Activated effector memory CD4-positive, alpha-beta T cell treated with anti-CD3 and anti-CD28 coated beads, Interleukin-2, amount 50 U/mL, for 16 hours (primary cell): ENCODE measurements at regions not wholly inside any gene's neighbourhood (a gene's known extent, or its start where the extent isn't known, plus 50 kb on each side); places are given as distances from the start of the nearest gene placed in this dataset.
"Not testable (repeated sequence)": the region's sequence is repeated elsewhere in the genome, so short reads cannot be mapped to it uniquely, and the experiment has no call there.

Experiments used
- DNase-seq: peaks from one replicate; pipeline ENCODE4 v3.0.0-alpha.2; 2020

DNA sequence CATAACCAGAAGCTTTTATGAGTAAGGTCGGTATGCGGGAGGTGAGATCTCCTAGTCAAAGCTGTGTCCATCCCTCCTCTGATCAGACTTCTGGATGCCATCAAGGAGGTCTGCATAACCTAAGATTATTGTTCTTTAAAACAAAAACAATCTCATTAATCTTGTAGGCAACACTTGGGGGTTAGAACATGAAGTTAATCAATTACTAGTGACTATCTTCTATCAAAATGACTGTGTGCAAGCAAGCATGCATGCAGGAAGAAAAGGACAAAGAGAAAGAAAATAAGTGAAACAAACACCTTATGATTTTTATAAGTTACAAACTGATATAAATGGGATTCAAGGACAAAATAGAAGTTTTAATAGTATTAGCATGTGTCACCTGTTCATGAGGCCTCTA is 2435.9 kb upstream of the PCDH20 start:
- DNase-seq, result no peak

DNA sequence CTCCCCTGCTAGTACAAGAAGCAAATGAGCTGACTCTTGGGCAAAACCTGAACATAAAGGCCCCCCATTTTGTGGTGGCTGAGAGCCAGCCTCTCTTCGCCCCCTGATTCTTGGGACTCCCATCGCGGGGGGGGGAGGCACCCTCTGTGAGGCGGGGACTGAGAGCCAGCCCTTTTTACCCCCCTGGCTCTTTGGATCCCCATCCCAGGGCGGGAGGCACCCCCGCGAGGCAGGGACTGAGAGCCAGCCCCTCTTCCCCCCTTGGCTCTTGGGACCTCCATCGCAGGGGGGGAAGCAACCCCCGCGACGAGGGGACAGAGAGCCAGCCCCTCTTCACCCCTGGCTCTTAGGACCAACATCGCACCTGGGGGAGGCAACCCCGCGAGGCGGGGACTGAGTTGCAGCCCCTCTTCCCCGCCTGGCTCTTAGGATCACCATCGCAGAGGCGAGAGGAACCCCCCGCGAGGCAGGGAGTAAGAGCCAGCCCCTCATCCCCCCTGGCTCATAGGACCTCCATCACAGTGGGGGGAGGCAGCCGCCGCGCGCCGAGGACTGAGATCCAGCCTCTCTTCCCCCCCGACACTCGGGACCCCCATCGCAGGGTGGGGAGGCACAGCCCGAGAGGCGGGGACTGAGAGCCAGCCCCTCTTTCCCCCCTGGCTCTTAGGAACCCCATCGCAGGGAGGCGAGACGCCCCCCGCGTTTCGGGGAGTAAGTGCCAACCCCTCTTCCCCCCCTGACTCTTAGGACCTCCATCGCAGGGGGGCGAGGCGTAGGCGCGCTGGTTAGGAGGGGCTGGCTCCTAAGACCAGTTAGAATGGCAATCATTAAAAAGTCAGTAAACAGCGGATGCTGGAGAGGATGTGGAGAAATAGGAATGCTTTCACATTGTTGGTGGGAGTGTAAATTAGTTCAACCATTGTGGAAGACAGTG is 2428.4 kb upstream of the PCDH20 start:
- DNase-seq, result no peak

- no peak for DNase-seq
Measured at GRCh38 chr13:63842102-63842501, 2426.5 kb upstream of the PCDH20 start.

DNA sequence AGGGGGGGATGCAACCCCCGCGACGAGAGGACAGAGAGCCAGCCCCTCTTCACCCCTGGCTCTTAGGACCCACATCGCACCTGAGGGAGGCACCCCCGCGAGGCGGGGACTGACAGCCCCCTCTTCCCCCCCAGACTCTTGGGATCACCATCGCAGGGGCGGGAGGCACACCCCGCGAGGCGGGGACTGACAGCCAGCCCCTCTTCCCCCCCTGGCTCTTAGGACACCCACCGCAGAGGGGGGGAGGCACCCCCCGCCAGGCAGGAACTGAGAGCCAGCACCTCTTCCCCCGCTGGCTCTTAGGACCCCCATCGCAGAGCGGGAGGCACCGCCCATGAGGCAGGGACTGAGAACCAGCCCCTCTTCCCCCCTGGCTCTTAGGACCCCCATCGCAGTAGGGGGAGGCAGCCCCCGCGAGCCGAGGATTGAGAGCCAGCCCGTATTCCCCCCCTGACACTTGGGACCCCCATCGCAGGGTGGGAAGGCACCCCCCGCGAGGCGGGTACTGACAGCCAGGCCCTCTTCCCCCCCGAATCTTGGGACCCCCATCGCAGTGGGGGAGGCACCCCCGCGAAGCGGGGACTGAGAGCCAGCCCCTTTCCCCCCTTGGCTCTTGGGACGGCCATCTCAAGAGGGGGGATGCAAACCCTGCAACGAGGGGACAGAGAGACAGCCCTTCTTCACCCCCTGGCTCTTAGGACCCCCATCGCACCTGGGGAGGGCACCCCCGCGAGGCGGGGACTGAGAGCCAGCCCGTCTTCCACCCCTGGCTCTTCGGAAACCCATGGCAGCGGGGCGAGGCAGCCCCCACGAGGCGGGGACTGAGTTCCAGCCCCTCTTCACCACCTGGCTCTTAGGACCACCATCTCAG is 2425.1 kb upstream of the PCDH20 start:
- no peak for DNase-seq

GRCh38 chr13:63838366-63839110 is 2422.9 kb upstream of the PCDH20 start:
- no peak for DNase-seq

- DNase-seq, result not testable (repeated sequence)
Measured at GRCh38 chr13:63837701-63838100, 2422.1 kb upstream of the PCDH20 start.

DNA sequence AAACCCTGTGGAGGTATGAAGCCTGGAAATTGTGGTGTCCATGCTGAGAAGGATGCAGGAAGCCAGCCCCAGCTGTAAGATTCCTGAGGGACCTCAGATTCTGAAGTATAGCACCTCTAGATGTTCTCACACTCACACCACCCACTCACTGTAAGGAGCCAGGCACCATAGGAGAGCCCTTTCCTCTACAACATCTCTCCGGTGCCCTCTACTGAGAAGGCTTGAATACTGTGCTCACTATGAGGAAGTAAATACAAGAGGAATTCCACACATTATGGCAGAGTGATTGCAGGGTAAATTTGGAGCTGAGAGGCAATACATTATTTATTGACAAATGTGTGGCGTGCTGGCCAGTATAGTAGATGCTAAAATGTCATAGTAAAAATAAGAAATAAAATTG is 2414.0 kb upstream of the PCDH20 start:
- not testable (repeated sequence) for DNase-seq

DNA sequence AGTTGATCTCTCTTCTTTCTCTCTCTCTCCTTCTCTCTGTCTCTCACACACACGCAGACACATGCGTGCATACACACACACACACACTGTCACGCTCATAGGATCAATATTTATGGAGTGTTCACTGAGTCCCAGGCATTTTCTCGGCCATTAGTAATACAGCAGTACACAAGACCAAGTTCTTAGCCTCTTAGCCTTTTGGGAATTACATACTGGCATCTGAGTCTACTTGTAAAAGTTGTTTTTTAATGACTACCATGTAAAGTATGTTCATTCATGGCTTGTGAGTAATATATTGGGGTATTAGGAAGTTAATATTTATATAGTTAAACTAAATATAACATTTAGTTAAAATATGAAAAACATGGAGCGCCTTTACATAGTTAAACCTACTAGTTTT is 2406.1 kb upstream of the PCDH20 start:
- DNase-seq, result not testable (repeated sequence)

- not testable (repeated sequence) for DNase-seq
Measured at GRCh38 chr13:63811428-63812004, 2395.9 kb upstream of the PCDH20 start.

DNA sequence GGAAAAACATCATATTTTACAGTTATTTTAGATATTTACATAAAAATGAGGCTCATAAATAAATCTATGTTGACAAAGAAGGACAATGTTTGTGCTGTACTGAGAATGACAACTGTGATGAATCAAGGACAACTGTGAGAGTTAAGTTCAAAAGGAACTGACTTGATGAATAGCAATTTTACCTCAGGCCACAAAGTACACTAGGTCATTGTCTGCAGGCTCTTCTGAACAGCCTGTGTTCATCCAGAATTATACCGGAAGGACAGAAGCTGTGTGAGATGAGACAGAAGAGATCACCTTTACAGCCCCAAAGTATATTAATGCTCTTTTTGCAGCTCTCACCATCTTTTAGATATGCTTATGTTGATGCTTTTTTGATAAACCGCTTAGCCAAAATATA is 2375.5 kb upstream of the PCDH20 start:
- not testable (repeated sequence) for DNase-seq

GRCh38 chr13:63774133-63774532 is 2358.5 kb upstream of the PCDH20 start:
- DNase-seq, result no peak

DNA sequence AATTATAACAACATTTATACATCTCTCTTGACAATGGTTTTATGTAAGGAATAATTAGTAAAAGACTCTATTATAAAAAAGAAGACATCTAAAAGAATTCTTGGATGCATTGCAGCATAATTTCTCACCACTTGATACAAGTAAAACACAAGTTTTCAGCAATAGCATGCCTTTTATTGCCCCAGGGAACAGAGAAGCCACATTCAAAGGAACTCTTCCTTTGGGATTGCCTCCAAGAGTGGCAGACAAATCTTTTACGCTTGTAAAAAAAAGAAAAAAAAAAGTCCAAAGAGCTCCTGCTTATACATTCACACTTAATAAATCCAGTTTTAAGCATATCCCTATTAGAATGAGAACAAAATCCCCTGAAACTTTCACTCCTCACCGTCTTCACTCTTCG is 2357.8 kb upstream of the PCDH20 start:
- DNase-seq, result no peak

GRCh38 chr13:63757683-63758082 is 2342.0 kb upstream of the PCDH20 start:
- DNase-seq, result not testable (repeated sequence)

GRCh38 chr13:63749857-63750256 is 2334.2 kb upstream of the PCDH20 start:
- not testable (repeated sequence) for DNase-seq

DNA sequence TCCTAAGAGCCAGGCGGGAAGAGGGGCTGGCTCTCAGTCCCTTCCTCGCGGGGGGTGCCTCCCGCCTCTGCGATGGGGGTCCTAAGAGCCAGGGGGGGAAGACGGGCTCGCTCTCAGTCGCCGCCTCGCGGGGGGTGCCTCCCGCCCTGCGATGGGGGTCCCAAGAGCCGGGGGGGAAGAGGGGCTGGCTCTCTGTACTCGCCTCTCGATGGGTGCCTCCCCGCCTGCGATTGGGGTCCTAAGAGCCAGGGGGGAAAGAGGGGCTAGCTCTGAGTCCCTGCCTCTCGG is 2326.1 kb upstream of the PCDH20 start:
- DNase-seq, result not testable (repeated sequence)

DNA sequence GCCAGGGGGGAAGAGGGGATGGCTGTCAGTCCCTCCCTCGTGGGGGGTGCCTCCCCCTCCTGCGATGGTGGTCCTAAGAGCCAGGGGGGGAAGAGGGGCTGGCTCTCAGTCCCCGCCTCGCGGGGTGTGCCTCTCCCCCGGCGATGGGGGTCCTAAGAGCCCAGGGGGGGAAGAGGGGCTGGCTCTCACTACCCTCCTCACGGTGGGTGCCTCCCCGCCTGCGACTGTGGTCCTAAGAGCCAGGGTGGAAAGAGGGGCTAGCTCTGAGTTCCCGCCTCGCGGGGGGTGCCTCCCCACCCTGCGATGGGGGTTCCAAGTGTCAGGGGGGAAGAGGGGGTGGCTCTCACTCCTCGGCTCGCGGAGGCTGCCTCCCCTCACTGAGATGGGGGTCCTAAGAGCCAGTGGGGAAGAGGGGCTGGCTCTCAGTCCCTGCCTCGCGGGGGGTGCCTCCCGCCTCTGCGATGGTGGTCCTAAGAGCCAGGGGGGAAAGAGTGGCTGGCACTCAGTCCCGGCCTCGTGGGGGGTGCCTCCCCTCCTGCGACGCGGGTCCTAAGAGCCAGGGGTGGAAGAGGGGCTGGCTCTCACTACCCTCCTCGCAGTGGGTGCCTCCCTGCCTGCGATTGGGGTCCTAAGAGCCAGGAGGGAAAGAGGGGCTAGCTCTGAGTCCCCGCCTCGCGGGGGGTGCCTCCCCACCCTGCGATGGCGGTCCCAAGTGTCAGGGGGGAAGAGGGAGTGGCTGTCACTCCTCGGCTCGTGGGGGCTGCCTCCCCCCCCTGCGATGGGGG is 2325.6 kb upstream of the PCDH20 start:
- DNase-seq, result peak; percentile 57

DNA sequence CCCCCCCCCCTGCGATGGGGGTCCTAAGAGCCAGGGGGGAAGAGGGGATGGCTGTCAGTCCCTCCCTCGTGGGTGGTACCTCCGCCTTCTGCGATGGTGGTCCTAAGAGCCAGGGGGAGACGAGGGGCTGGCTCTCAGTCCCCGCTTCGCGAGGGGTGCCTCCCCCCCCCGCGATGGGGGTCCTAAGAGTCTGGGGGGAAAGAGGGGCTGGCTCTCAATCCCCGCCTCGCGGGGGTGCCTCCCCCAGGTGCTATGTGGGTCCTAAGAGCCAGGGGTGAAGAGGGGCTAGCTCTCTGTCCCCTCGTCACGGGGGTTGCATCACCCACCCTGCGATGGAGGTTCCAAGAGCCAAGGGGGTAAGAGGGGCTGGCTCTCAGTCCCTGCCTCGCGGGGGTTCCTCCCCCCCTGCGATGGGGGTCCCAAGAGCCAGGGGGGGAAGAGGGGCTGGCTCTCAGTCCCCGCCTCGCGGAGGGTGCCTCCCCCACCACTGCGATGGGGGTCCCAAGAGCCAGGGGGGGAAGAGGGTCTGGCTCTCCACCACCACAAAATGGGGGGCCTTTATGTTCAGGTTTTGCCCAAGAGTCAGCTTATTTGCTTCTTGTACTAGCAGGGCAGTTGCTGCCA is 2323.6 kb upstream of the PCDH20 start:
- peak; percentile 37 for DNase-seq

DNA sequence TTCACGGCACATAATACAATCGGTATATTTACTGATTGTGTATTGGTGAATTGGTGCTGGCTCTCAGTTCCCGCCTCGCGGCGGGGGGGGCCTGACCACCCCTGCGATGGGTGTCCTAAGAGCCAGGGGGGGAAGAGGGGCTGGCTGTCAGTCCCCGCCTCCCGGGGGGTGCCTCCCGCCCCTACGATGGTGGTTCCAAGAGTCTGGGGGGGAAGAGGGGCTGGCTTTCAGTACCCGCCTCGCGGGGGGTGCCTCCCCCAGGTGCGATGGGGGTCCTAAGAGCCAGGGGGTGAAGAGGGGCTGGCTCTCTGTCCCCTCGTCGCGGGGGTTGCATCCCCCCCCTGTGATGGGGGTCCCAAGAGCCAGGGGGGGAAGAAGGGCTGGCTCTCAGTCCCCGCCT is 2321.8 kb upstream of the PCDH20 start:
- peak; percentile 49 for DNase-seq

DNA sequence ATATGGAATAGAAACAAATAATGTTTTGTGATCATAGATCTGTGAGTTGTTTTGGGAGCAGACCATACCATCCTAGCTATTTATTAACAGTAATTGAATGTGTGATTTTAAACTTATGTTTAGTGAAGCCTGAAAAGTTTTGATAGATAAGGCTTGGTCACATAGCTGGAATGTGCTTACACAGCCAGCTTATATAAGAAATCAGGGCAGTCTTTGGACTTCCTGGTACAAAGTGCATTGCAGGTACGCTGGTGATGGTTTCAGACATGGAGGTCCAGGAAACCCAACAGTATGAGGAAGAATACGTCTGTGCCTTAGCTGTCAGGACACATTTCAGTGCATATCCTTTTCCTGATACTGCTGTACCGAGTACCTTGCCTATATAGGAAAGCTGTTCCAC is 2316.2 kb upstream of the PCDH20 start:
- no peak for DNase-seq

GRCh38 chr13:63712159-63712558 is 2296.5 kb upstream of the PCDH20 start:
- DNase-seq, result not testable (repeated sequence)

DNA sequence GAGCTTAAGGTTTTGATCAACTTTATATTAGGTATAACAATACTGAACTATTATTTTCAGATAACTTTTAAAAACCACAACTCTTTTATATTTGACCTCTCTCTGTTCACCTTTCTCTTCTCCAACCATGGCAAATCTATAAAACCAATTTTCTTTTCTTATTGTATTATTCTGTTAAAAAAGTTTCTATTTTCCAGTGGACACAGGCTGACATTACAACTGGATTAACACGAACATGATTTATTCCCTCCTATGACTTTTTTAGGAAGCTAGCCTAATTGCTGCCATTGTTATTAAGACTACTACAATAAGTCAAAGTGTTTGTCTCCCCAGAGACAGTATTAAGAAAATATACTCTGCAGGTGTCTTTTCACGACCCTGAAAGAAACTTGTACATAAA is 2291.1 kb upstream of the PCDH20 start:
- no peak for DNase-seq

DNA sequence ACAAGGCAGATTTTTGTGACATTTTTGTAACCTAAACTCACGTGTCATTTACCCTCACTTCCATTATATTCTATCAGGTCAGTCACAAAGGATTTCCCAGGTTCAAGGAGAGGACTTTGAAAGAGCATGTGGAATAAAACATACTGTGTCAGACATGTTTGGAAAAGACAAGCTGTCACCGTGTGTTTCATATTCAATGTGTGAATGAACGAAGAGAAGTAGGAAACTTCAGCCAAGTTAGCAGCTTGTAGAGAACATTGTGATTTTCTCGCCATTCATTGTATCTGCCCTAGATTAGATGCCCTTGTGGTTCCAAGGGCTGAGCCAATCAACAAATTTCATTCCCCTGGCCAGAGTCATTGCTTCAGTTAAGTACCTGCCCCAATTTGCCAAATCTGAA is 2288.9 kb upstream of the PCDH20 start:
- no peak for DNase-seq
